Keratinocyte (primary cell): ENCODE measurements at regions not wholly inside any gene's neighbourhood (a gene's known extent, or its start where the extent isn't known, plus 50 kb on each side); places are given as distances from the start of the nearest gene placed in this dataset.

Source experiments
- DNase-seq: peaks from one replicate; pipeline ENCODE4 v3.0.0-alpha.2; 2011; ENCODE audit warnings: low read depth, missing footprints, low spot score
- FAIRE-seq: peaks from 2 replicates; lab custom pipeline; 2011; peaks lifted over from hg19 to GRCh38; lab: Jason Lieb, UNC
- H2AFZ ChIP-seq: 2 replicates; pipeline ENCODE4 v1.6.0; 2012; ENCODE audit warnings: low read length, control low read depth, inconsistent platforms; ENCODE audit not compliant: control insufficient read depth
- H3K27ac ChIP-seq: 2 replicates; pipeline ENCODE4 v1.5.1; 2011; ENCODE audit warnings: low read length; ENCODE audit not compliant: control insufficient read depth, insufficient read depth
- H3K27me3 ChIP-seq: 3 replicates; pipeline ENCODE4 v1.6.0; 2011; ENCODE audit warnings: low read length; ENCODE audit not compliant: control insufficient read depth, insufficient read depth; ENCODE audit errors: extremely low read depth
- H3K36me3 ChIP-seq, 2 experiments: 2 replicates in 1 of 2; 3 replicates in 1 of 2; pipeline ENCODE4 v1.5.1; 2011; ENCODE audit warnings: low read length in 2 of 2, mild to moderate bottlenecking in 1 of 2; ENCODE audit not compliant: control insufficient read depth in 2 of 2, insufficient read depth in 2 of 2; ENCODE audit errors: extremely low read depth in 1 of 2
- H3K4me1 ChIP-seq: 3 replicates; pipeline ENCODE4 v1.5.1; 2011; ENCODE audit warnings: low read length; ENCODE audit not compliant: control insufficient read depth, insufficient read depth; ENCODE audit errors: extremely low read depth
- H3K4me2 ChIP-seq: 3 replicates; pipeline ENCODE4 v1.6.0; 2011; ENCODE audit warnings: low read depth, low read length; ENCODE audit not compliant: control insufficient read depth, insufficient read depth; ENCODE audit errors: extremely low read depth
- H3K4me3 ChIP-seq, 3 experiments: fragments of 200-600 bp in 1 of 3; sonication (generic) in 1 of 3; 2 replicates in 2 of 3; 3 replicates in 1 of 3; pipeline ENCODE4 v1.5.1; 2011 to 2016; ENCODE audit warnings: low read length in 3 of 3, mild to moderate bottlenecking in 3 of 3, control low read depth in 2 of 3, inconsistent platforms in 1 of 3, low read depth in 1 of 3, mixed read lengths in 1 of 3, mixed run types in 1 of 3, moderate library complexity in 1 of 3; ENCODE audit not compliant: control insufficient read depth in 2 of 3, insufficient read depth in 2 of 3; ENCODE audit errors: extremely low read depth in 1 of 3
- H3K79me2 ChIP-seq: 2 replicates; pipeline ENCODE4 v1.6.0; 2012; ENCODE audit warnings: low read length; ENCODE audit not compliant: control insufficient read depth, insufficient read depth
- H3K9ac ChIP-seq: 3 replicates; pipeline ENCODE4 v1.6.0; 2011; ENCODE audit warnings: low read length; ENCODE audit not compliant: control insufficient read depth, insufficient read depth; ENCODE audit errors: extremely low read depth
- H3K9me1 ChIP-seq: 3 replicates; pipeline ENCODE4 v1.6.0; 2011; ENCODE audit warnings: low read length; ENCODE audit not compliant: control insufficient read depth, insufficient read depth; ENCODE audit errors: extremely low read depth
- H3K9me3 ChIP-seq: 2 replicates; pipeline ENCODE4 v1.5.1; 2012; ENCODE audit warnings: low read depth, low read length; ENCODE audit not compliant: control insufficient read depth
- H4K20me1 ChIP-seq: 3 replicates; pipeline ENCODE4 v1.6.0; 2011; ENCODE audit warnings: low read length; ENCODE audit not compliant: control insufficient read depth, insufficient read depth; ENCODE audit errors: extremely low read depth
- CTCF ChIP-seq, 3 experiments: IDR thresholded peaks in 1 of 3; conservative IDR thresholded peaks in 1 of 3; optimal IDR thresholded peaks in 1 of 3; 2 replicates in 2 of 3; 3 replicates in 1 of 3; pipeline versions ENCODE3 to v1.5.1; 2011; ENCODE audit warnings: low read length in 3 of 3, mild to moderate bottlenecking in 3 of 3, moderate library complexity in 2 of 3, control low read depth in 1 of 3, inconsistent platforms in 1 of 3; ENCODE audit not compliant: insufficient read depth in 2 of 3; ENCODE audit errors: extremely low read depth in 1 of 3
- EZH2 ChIP-seq: IDR thresholded peaks from one replicate; pipeline ENCODE4 v1.6.1; 2012; ENCODE audit warnings: inconsistent platforms, mild to moderate bottlenecking, low read length, moderate library complexity
- dilution Hi-C: fragments of 300-500 bp; cut with MboI; formaldehyde crosslinking; loops from one replicate; pipeline ENCODE4 v1.7.0; 2020; ENCODE audit warnings: low sequenced_read_pairs; ENCODE audit not compliant: extremely low pct_ligation_motif_present

- TF ChIP-seq CTCF (optimal IDR thresholded peaks at IDR 0.05 in 1 of 3, IDR thresholded peaks at IDR 0.05 in 1 of 3, conservative IDR thresholded peaks at IDR 0.05 in 1 of 3; ENCODE audit: extremely low read depth in 1 of 3, insufficient read depth in 2 of 3, low read length in 3 of 3), result no peak
- TF ChIP-seq EZH2, result no peak
- Histone ChIP-seq H3K9ac (no peak overlapping the region), H3K79me2 (no peaks in the 10 kb centered on the region), H3K9me3 (no peaks in the 10 kb centered on the region), H3K27ac (no peak overlapping the region), H3K4me2 (no peak overlapping the region), H3K27me3 (no peaks in the 10 kb centered on the region), H3K4me3 (no peak overlapping the region), H4K20me1 (no peaks in the 10 kb centered on the region), H2AFZ (no peak overlapping the region), H3K36me3 (no peaks in the 10 kb centered on the region), H3K9me1 (no peaks in the 10 kb centered on the region), H3K4me1 (no peaks in the 10 kb centered on the region)
- FAIRE-seq (no peak), DNase-seq (no peak)
- dilution Hi-C loops, result no loop called here
These were observed 381.7 kb downstream of the GPAM start for GRCh38 chr10:111801841-111802240.

GRCh38 chr10:111804781-111805180 lies 378.8 kb downstream of the GPAM start:
- Histone ChIP-seq H3K27me3 (no peaks in the 10 kb centered on the region), H3K4me3 (no peak overlapping the region), H3K36me3 (no peaks in the 10 kb centered on the region), H3K27ac (no peak overlapping the region), H3K4me1 (no peaks in the 10 kb centered on the region), H2AFZ (no peak overlapping the region), H3K9ac (no peak overlapping the region), H4K20me1 (no peaks in the 10 kb centered on the region), H3K9me1 (no peaks in the 10 kb centered on the region), H3K4me2 (no peak overlapping the region), H3K9me3 (no peaks in the 10 kb centered on the region), H3K79me2 (no peaks in the 10 kb centered on the region)
- FAIRE-seq, result no peak
- no peak for DNase-seq
- no peak for TF ChIP-seq CTCF (optimal IDR thresholded peaks at IDR 0.05 in 1 of 3, IDR thresholded peaks at IDR 0.05 in 1 of 3, conservative IDR thresholded peaks at IDR 0.05 in 1 of 3; ENCODE audit: extremely low read depth in 1 of 3, insufficient read depth in 2 of 3, low read length in 3 of 3)
- no peak for TF ChIP-seq EZH2
- dilution Hi-C loops, result no loop called here
